RWPE2 (cell line): ENCODE measurements at regions not wholly inside any gene's neighbourhood (a gene's known extent, or its start where the extent isn't known, plus 50 kb on each side); places are given as distances from the start of the nearest gene placed in this dataset.

Experiments used
- ATAC-seq: fragments of 200-7000 bp; cut with Tn5 transposase; 3 replicates; pipeline ENCODE4 v1.9.1; 2021; ENCODE audit warnings: low read depth
- DNase-seq: peaks from one replicate; pipeline ENCODE4 v3.0.0-alpha.2; 2020; ENCODE audit warnings: low spot score
- H3K27ac ChIP-seq: fragments of 450-650 bp; 2 replicates; pipeline ENCODE4 v1.5.1; 2017; ENCODE audit warnings: mild to moderate bottlenecking; ENCODE audit not compliant: poor library complexity, severe bottlenecking
- H3K27me3 ChIP-seq: fragments of 250-450 bp; sonication (Bioruptor Pico); 2 replicates; pipeline ENCODE4 v1.5.1; 2021; ENCODE audit warnings: mild to moderate bottlenecking, moderate library complexity; ENCODE audit not compliant: insufficient read depth, poor library complexity, severe bottlenecking
- H3K36me3 ChIP-seq: fragments of 250-450 bp; sonication (Bioruptor Pico); 2 replicates; pipeline ENCODE4 v1.5.1; 2020; ENCODE audit warnings: low read depth, mild to moderate bottlenecking, moderate library complexity
- H3K4me1 ChIP-seq: fragments of 250-450 bp; sonication (Bioruptor Pico); 2 replicates; pipeline ENCODE4 v1.5.1; 2021; ENCODE audit warnings: mild to moderate bottlenecking, moderate library complexity; ENCODE audit not compliant: insufficient read depth, poor library complexity, severe bottlenecking
- H3K4me3 ChIP-seq: fragments of 250-450 bp; sonication (Bioruptor Pico); 2 replicates; pipeline ENCODE4 v1.5.1; 2021; ENCODE audit warnings: mild to moderate bottlenecking, moderate library complexity; ENCODE audit not compliant: severe bottlenecking
- H3K9me3 ChIP-seq: fragments of 250-450 bp; sonication (Bioruptor Pico); 2 replicates; pipeline ENCODE4 v1.5.1; 2021; ENCODE audit warnings: mild to moderate bottlenecking, moderate library complexity; ENCODE audit not compliant: severe bottlenecking
- TF ChIP-seq, protein P1 (sequence below): fragments of 450-650 bp; IDR thresholded peaks from one replicate; pipeline ENCODE4 v1.5.1; 2017; ENCODE audit warnings: mild to moderate bottlenecking, moderate library complexity; ENCODE audit not compliant: poor library complexity, severe bottlenecking

DNA sequence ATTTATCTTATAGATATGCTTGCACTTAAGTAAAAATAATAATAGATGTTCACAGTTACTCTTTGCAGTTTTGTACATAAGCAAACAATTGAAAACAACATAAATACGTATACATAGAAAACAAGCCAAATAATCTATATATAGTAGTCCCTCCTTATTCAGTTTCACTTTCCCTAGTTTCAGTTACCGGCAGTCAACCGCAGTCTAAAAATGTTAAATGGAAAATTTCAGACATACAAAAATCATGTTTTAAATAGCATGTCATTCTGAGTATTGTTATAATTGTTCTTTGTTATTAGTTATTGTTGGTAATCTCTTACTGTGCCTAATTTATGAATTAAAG lies 262.0 kb downstream of the CGGBP1 start:
- Histone ChIP-seq H3K27me3 (peaks cover 28% of the 10 kb centered on the region), H3K4me3 (no peak overlapping the region), H3K27ac (no peak overlapping the region), H3K36me3 (no peaks in the 10 kb centered on the region), H3K4me1 (no peaks in the 10 kb centered on the region), H3K9me3 (no peaks in the 10 kb centered on the region)
- ATAC-seq = no peak
- TF ChIP-seq, protein P1, sequence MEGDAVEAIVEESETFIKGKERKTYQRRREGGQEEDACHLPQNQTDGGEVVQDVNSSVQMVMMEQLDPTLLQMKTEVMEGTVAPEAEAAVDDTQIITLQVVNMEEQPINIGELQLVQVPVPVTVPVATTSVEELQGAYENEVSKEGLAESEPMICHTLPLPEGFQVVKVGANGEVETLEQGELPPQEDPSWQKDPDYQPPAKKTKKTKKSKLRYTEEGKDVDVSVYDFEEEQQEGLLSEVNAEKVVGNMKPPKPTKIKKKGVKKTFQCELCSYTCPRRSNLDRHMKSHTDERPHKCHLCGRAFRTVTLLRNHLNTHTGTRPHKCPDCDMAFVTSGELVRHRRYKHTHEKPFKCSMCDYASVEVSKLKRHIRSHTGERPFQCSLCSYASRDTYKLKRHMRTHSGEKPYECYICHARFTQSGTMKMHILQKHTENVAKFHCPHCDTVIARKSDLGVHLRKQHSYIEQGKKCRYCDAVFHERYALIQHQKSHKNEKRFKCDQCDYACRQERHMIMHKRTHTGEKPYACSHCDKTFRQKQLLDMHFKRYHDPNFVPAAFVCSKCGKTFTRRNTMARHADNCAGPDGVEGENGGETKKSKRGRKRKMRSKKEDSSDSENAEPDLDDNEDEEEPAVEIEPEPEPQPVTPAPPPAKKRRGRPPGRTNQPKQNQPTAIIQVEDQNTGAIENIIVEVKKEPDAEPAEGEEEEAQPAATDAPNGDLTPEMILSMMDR = no peak
- DNase-seq = no peak

DNA sequence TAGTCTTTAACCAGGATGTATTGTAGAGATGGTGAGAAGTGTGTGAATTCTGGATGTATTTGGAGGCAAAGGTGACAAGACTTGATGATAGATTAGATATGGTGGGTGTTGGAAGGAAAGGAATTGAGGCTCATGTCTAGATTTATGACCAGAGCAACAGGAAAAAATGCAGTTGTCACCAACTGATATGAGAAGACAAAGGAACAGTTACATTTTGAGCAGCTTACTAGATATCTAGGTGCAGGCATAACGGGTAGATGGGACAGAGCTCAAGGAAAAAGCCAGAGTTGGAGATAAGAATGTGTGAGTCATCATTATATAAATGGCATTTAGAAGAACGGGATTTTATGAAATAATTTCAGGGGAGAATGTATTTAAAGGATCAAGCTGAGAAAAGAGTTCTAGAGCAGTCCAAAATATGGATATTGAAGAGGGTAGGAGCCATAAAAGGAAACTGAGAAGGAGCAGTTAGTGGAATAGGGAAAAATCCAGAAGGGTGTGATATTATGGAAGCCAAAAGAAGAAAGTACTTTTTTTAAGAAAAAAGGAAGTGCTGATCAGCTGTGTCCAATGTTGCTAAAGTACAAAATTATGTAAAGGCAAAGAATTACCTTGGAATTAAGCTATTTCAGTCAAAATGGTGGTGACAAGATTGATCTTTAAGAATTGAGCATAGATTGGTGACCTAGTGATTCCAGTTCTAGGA lies 262.5 kb downstream of the CGGBP1 start:
- H3K27ac ChIP-seq = no peak overlapping the region
- DNase-seq (no peak), ATAC-seq (no peak)
- H3K9me3 ChIP-seq = no peaks in the 10 kb centered on the region
- H3K4me3 ChIP-seq = no peak overlapping the region
- no peaks in the 10 kb centered on the region for H3K36me3 ChIP-seq
- TF ChIP-seq, protein P1 = no peak
- peaks cover 34% of the 10 kb centered on the region for H3K27me3 ChIP-seq
- no peaks in the 10 kb centered on the region for H3K4me1 ChIP-seq

DNA sequence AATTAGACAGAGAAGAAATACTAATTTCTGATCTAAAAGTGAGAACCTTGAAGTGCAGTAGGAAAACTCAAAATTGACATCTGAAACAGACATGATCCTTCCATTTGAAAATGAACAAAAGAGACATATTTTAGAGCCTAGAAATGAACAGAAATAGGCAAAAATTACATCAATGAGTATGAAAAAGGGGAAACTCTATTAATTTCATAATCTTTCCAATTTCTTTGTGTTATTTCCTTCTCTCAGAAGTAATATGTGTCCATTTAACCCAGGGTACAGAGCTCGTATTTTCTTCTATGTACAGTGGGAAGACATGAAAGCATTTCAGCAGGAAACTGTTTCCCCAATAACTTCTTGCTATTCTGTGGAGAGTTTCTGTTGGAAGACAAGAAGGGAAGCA lies 263.1 kb downstream of the CGGBP1 start:
- no peaks in the 10 kb centered on the region for H3K9me3 ChIP-seq
- TF ChIP-seq, protein P1 = no peak
- DNase-seq (no peak), ATAC-seq (no peak)
- no peaks in the 10 kb centered on the region for H3K4me1 ChIP-seq
- H3K36me3 ChIP-seq = no peaks in the 10 kb centered on the region
- peaks cover 37% of the 10 kb centered on the region for H3K27me3 ChIP-seq
- no peak overlapping the region for H3K27ac ChIP-seq
- H3K4me3 ChIP-seq = no peak overlapping the region

DNA sequence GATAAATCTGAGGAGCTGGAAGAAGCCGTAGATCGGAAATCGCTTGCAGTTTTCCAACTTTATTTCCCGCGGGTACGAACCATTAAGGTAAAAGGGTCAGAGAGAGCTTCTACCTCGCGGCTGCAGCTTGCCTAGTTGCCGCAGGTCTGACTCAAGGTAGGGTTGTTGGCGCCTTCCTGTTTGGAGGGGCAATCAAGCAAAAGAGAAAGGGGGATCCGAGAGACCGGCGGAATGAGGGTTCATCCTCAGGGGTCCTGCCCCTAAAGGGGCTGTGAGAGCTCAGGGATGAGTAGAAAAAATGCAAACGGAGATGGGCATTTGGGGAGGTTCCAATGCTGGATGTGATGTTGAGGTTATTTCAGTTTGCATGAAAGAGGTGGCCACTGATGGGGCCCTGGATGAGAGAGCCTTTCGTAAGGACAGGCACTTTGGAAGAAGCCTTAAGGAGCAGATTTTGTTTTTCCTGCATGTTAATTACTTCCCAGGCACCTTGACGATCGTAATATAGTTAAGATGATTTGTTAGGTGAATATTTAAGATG lies 265.4 kb downstream of the CGGBP1 start:
- DNase-seq = no peak
- no peak overlapping the region for H3K27ac ChIP-seq
- no peaks in the 10 kb centered on the region for H3K4me1 ChIP-seq
- ATAC-seq = no peak
- H3K4me3 ChIP-seq = no peak overlapping the region
- no peaks in the 10 kb centered on the region for H3K36me3 ChIP-seq
- no peaks in the 10 kb centered on the region for H3K9me3 ChIP-seq
- H3K27me3 ChIP-seq = peaks cover 45% of the 10 kb centered on the region
- TF ChIP-seq, protein P1 = no peak
